Testis (tissue), 2 donors: ENCODE measurements at regions not wholly inside any gene's neighbourhood (a gene's known extent, or its start where the extent isn't known, plus 50 kb on each side); places are given as distances from the start of the nearest gene placed in this dataset.

ENCODE experiments used
- POLR2A ChIP-seq: fragments of 450-650 bp; IDR thresholded peaks from one replicate; pipeline ENCODE4 v1.6.1; 2017; ENCODE audit warnings: antibody characterized with exemption, mild to moderate bottlenecking, moderate library complexity
- TF ChIP-seq, protein P1 (sequence below), 3 experiments: fragments of 450-650 bp in 2 of 3; fragments of 200-600 bp in 1 of 3; sonication (generic) in 1 of 3; IDR thresholded peaks; one replicate each; pipeline ENCODE4 v1.5.1; 2016 to 2019; ENCODE audit warnings: antibody characterized with exemption in 3 of 3, mild to moderate bottlenecking in 2 of 3, moderate library complexity in 1 of 3

GRCh38 chr7:132019703-132020102 is 463.3 kb upstream of the PODXL start:
- TF ChIP-seq, protein P1, sequence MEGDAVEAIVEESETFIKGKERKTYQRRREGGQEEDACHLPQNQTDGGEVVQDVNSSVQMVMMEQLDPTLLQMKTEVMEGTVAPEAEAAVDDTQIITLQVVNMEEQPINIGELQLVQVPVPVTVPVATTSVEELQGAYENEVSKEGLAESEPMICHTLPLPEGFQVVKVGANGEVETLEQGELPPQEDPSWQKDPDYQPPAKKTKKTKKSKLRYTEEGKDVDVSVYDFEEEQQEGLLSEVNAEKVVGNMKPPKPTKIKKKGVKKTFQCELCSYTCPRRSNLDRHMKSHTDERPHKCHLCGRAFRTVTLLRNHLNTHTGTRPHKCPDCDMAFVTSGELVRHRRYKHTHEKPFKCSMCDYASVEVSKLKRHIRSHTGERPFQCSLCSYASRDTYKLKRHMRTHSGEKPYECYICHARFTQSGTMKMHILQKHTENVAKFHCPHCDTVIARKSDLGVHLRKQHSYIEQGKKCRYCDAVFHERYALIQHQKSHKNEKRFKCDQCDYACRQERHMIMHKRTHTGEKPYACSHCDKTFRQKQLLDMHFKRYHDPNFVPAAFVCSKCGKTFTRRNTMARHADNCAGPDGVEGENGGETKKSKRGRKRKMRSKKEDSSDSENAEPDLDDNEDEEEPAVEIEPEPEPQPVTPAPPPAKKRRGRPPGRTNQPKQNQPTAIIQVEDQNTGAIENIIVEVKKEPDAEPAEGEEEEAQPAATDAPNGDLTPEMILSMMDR (IDR thresholded peaks at IDR 0.05): no peak
- no peak for TF ChIP-seq POLR2A
